ENCODE measurements at regions not wholly inside any gene's neighbourhood (a gene's known extent, or its start where the extent isn't known, plus 50 kb on each side); places are given as distances from the start of the nearest gene placed in this dataset.
"Not testable (repeated sequence)": the region's sequence is repeated elsewhere in the genome, so short reads cannot be mapped to it uniquely, and the experiment has no call there.

DNA sequence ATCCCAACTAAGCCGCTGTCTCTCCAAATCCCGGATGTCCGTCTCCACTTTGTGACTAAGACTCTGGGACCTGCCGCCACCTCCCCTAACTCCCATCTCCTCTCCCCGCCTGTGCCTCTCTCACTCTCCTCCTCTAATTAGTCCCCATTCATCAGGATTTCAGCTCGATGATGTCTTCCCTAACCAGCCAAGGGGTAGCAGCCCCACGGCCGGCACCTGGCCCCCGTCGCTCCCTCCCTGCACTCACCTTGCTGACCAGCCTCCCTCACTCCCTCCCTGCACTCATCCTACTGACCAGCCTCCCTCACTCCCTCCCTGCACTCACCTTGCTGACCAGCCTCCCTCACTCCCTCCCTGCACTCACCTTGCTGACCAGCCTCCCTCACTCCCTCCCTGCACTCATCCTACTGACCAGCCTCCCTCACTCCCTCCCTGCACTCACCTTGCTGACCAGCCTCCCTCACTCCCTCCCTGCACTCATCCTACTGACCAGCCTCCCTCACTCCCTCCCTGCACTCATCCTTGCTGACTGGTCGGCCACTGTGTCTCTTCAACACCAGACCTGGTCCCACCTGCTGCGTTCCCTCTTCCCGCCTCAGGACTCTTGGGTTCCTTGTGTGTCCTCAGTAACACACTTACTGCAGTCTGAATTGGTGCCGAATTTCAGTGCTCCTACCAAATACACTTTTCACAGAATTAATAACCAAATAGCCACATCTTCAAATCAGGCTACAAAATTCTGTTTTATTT is 179.3 kb upstream of the SALL3 start:
- DNase-seq (ENCODE audit: low spot score) = not testable (repeated sequence)

DNA sequence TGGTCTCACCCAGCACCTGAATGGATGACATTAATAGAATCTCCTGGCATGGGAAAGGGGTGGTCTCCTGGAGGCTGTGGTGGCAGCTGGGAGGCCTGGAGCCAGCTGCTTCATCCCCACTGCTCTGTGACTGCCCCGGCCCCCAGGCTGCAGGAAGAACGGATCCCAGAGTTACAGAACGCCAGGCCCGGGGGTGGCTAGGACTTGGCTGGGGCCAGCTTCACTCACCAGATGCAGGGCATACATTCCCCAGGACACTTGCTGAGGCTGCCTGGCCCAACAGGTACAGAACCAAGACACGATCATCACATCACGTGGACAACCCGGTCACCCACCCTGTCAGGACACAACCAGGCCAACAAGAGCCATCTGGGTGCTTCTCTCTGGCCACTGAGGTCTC is 178.6 kb upstream of the SALL3 start:
- no peak for DNase-seq (ENCODE audit: low spot score)

DNA sequence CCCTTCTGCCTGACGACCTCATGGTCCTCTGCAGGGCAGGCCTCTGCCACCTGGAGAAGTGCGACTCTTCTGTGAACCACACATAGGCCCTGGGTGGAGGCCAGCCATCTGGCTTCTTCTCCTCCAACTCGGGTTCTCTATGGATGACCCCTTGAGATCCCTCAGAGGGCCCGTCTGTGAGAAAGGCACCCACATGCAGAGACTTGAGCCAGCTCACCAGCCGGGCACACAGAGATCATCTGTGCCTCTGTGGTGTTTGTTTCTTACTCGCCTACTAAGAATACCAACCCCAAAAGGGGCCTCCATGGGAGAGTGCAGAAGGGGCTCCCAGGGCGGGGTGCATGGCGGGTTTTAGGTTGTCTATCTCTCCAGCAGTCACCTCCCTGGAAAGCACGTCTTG is 176.5 kb upstream of the SALL3 start:
- no peak for DNase-seq (ENCODE audit: low spot score)

DNA sequence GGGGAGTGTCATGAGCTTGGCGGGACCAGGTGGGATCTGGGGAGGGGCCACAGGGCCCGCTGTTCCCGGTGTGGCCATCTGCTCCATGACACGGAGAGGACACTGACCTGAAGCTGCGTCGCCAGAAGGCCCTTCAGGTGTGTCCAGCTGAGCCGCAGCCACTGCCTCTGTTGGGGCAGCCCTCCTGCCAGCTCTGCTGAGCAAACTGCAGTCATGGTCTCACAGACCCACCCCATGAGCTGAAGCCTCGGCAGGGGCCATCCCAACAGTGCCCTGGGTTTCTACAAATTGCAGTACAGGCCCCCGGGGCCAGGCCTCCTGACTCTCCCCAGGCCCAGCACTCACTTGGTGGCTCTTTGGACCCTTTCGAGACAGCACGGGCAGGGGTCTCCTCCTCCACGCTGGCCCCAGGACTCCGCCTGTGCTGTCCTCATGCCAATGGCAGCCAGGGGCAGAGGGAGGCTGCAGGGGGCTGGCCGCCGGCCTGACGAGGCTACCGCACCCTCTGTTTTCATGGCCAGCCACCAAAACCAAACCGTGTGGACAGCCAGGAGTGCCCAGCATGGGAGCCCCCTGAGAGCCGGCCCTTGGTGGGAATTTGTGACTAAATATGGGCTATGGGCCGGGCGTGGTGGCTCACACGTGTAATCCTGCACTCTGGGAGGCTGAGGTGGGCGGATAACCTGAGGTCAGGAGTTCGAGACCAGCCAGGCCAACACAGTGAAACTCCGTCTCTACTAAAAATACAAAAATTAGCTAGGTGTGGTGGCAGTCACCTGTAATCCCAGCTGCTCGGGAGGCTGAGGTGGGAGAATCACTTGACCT is 175.2 kb upstream of the SALL3 start:
- DNase-seq (ENCODE audit: low spot score) = no peak

DNA sequence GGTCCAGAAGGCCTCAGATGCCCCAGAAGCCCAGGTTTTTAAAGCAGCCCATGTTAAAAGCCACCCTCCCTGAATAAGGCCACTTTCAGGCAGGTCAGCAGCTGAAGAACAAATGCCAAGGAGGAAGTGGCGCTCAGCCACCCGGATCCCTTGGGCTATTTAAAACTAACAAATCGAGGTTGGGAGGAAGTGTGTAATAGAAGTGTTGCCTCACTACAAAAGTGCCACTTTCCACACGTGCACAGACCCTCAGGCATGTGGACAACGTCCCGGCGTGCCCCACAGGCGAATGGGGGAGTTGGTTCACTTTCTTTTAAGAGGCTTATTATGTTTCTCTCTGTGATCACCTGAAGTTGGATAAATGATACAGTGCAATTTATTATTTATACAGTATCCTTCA is 173.8 kb upstream of the SALL3 start:
- no peak for DNase-seq (ENCODE audit: low spot score)

DNA sequence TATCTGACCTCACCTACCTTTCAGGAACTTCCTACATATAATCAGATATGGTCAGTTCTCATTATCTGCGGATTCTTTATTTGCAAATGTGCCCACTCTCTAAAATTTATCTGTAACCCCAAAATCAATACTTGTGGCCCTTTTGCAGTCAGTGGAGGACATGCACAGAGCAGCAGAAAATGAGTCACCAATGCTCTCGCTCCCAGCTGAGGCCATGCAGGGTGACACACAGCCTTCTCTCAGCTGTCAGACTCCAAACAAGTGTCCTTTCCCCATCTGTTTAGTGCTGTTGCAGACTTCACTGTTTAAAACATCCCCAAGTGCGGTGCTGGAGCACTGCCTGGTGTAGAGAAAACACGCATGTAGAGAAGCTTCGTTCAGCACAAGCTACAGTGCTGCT is 171.9 kb upstream of the SALL3 start:
- no peak for DNase-seq (ENCODE audit: low spot score)

DNA sequence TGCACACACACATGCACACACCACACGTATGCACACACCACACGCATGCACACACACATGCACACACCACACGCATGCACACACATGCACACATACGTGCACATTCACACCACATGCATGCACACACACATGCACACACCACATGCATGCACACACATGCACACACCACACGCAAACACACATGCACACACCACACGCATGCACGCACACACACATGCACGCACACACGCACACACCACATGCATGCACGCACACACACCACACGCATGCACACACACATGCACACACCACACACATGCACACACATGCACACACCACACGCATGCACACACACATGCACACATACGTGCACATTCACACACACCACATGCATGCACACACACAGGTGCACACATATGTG is 169.8 kb upstream of the SALL3 start:
- no peak for DNase-seq (ENCODE audit: low spot score)

DNA sequence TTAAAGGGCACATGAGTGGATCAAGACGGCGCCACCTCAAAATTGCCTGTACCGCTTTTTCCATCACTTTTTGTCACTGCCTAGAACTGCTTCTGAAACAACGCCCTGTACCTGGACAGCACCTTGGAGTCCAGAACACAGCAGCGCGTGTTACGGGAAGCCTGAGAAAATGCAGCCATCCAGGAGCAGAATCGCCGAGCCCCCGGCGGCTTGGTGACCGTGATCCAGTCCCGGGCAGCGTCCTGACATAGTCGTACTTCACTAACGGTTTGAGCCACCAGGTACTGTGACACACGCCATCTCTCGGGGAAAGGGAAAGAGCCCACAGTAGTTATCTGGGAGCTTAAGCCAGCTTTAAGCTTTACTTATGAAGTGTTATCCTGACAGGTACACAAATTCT is 168.9 kb upstream of the SALL3 start:
- no peak for DNase-seq (ENCODE audit: low spot score)

DNA sequence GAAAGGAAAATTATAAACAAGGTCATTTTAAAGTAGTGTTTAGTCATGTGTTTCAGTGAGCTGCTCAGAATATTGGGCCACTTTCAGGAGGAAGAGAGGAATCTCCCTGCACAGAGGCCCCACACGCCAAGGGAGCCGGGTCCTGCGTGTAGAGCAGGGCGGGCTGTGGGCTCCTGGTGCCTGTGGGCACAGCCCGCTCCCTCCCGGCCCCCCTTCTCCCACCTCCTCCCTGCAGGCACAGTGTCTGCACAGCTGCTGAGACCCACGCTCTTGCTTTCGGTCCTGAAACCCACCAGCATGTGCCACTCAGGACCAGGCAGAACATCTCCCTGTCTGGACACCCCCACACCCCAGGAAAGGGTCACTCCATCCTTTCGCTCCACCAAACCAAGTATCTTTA is 167.6 kb upstream of the SALL3 start:
- no peak for DNase-seq (ENCODE audit: low spot score)

DNA sequence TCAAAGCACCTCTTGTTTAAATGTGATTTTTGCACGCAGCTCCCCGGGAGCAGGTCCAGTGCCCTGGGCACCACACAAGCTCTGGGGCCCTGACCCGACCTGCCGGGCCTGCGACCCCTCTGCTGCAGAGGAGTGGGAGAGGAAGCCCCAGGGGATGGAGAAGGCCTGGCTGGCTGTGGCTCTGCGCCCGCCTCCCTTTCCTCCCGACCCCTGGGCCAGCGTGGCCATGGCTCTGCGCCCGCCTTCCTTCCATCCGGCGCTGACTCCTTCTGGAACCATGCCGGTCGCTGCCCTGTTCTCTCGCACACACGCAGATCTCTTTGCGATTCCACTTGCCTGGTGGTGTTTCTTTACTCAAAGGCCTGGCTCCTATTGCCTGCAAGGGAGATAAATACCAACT is 166.5 kb upstream of the SALL3 start:
- DNase-seq (ENCODE audit: low spot score) = no peak

DNA sequence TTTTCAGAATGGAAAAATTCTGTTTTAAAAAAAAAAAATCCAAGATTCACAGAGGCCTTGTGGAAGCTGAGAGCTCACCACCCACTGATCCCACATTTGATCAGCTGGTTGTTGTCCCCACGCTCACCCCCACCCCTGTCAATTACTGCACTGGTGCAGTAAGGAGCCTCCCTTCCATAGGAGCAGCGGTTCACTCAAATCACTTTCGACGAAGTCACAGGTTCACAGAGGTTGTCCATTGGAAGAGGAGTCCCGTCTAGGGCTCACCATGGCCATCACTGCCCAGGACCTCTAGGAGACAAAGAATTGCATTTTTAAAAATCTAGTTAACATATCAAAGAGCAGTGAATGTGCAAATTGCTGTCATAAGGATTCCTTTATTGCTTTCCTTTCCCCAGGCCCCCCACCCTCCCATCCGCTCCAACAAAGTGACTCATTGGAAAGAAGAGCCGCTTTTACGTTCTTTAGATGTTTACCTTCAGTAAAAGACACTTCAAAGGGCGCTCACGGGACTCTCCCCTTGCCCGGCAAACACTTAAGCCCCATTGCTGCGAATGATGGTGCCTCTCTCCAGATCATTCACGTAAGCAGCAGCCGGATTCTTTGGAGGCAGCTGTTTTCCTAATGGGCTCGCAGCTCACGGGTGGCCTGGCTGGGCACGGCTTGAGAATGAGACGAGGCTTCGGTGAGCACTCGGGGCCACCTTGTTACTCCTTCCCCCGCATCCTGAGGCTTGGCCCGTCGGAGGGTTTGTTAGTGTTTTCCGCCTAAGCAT is 165.5 kb upstream of the SALL3 start:
- DNase-seq (ENCODE audit: low spot score) = no peak

DNA sequence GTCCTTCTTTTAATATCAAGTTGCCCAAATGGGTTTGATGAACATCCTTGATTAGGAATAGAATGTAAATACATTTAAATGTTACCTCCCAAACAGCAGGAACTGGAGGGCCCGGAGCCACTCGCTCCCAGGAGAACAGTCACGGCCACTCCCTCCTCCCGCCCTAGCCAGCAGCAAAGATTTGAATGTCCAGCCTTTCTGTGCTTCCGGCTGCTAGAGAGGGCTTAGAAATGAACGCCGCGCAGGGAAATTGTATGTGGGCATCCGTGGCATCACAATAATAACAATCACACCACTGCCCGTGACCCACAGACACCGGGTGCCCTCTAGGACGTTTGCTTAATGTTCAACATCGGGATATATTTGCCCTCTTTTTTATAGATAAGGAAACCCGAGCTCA is 164.9 kb upstream of the SALL3 start:
- DNase-seq (ENCODE audit: low spot score) = no peak

DNA sequence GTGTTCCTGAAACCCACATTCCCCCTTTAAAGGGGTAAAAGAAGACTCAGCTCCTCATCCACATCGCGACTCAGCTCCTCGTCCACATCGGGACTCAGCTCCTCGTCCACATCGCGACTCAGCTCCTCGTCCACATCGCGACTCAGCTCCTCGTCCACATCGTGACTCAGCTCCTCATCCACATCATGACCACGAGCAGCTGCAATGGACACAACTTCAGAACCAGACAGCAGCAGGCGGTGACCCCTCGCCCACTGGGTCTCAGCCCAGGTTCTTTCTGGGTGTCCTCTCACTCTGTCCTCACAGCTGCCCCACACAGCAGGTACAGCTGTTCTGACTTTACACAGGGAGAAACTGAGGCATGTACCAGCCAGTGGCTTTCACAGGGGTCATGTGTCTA is 163.5 kb upstream of the SALL3 start:
- DNase-seq (ENCODE audit: low spot score) = no peak

DNA sequence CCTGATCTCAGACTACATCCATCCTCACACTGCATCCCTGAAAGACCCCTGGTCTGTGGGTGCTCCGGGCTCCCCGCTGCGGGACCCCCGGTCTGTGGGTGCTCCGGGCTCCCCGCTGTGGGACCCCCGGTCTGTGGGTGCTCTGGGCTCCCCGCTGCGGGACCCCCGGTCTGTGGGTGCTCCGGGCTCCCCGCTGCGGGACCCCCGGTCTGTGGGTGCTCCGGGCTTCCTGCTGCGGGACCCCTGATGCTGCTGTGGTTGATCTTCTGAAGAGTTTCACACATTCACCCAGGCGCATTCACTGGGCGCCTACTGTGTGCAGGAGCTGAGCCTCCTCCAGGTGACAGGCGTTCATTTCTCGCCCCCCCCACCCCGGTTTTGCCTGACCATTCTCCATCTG is 162.7 kb upstream of the SALL3 start:
- no peak for DNase-seq (ENCODE audit: low spot score)

DNA sequence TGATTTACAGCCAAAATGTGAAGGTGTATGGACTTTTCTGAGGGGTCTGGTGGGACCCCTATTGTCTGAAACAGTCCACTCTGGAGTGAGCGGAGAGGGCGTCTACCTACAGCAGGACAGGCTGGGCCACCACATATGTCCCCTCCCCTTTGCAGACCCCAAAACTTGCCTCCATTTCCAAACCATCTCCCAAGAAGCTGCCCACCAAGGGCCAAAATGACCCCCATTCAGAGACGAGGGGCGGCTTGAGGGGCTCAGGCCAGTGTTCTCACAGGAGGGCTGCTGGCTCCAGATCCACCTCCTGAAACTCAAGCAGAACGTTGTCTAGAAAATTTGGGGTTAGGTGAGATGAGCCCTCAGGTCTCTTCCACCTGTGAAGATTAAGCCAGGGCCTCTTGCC is 161.1 kb upstream of the SALL3 start:
- DNase-seq (ENCODE audit: low spot score) = no peak

DNA sequence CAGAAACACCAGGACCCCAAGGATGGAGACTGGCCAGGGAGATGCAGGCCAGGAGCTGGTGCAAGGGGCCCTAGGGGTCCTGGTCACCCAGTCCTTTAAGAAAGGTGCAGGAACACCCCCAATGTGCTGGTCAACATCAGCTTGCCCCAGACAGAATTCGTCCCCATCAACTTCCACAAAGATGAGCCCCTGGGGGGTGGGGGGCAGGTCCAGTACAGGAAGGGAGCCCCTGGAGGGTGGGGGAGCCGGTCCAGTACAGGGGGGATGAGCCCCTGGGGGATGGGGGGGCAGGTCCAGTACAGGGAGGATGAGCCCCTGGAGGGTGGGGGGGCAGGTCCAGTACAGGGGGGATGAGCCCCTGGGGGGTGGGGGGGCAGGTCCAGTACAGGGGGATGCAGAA is 160.7 kb upstream of the SALL3 start:
- DNase-seq (ENCODE audit: low spot score) = no peak

DNA sequence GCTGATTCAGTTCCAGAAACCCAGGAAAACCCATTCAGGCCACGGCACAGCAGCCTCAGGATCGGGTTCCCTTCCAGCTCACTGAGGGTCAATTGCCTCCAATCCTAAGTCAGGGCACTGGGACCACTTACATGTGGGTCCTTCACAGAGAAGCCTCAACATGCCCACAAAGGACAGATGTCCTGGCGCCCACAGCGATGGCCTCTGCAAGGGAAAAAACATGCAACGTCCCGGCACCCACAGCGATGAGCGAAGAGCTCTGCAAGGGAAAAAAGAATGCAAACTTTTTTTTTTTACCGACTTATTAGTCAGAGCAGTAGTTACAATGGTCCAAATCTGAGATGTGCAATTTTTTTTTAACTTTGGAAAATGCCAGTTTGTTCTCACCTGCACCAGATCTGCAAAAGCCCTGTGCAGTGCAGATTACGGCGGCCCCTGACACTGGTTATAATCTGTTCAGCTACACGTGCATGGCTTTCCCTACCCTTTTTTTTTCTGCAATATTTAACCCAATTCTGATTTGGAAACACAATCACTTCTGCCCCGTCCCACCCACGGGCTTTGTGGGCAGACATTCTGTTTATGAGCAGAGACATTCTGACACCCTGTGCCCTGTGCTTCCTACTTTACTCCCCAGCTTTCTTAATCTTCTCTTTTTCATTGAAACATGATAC is 159.3 kb upstream of the SALL3 start:
- DNase-seq (ENCODE audit: low spot score) = no peak

DNA sequence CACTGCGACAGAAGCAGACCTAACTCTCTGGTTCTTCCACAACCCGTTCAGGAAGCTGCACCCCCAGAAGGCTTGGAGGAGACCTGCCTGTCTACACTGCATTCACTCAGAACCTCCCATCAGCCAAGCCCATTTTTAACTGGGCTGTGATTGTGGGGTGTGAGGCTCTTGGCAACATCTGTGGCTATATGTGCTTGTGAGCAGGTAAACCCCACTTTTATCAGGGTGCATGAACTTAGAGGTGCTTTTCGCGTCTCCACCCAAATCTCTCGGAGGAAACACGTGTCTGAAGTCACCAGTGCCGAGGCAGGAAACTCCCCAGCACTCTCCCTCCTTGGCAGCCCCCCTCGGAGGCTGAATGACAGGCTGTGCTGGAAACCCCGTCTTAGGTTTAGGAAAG is 158.2 kb upstream of the SALL3 start:
- no peak for DNase-seq (ENCODE audit: low spot score)

DNA sequence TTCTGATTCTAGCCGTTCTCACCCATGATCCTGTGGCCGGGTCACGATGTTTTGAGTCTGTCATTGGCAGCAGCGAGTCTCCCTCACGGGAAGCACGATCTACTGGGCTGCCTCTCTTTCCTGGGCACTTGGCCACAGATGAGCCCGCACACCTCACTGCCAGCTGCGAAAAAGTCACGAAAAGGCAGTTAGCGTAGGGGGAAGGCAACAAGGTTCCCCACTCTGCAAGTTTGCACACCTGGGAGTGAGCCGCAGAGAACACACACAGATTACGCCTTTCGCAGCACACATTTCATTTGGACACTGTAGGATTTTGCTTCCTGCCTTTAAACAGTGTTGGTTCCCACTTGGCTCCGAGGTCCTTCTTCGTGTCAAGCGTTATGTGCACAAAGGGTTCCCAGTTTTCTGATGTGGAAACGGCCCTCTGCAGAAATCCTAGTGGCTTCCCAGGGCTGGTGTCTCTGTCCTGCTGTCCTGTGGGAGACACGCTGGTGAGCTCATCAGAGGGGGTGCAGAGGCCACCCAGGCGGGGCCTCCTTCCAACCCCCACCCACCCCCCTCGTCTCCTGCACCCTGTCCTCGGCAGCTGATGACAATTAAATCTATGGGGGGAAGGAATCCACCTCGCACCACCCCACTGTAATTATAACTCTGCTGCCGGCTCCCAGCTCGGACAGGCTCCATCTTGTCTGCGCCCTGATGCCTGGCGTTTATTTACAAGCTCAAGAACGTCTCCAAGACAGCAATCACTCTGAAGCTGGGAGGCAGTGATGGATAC is 157.3 kb upstream of the SALL3 start:
- DNase-seq (ENCODE audit: low spot score) = no peak

DNA sequence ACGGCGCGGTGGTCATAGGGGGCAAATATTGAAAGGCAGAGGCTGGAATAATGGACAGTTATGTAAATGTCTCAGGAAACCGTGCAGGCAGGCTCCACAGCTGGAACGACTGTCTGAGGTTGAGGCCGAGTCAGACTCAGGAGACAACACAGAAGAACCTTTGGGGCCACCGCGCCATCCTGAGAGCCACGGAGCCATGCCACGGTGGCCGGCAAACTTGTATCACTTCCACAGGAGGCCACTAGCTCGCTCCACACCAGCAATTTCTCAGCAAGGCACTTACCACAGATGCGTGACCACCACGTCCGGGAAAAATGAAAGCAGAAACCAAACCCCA is 156.7 kb upstream of the SALL3 start:
- DNase-seq (ENCODE audit: low spot score) = no peak

DNA sequence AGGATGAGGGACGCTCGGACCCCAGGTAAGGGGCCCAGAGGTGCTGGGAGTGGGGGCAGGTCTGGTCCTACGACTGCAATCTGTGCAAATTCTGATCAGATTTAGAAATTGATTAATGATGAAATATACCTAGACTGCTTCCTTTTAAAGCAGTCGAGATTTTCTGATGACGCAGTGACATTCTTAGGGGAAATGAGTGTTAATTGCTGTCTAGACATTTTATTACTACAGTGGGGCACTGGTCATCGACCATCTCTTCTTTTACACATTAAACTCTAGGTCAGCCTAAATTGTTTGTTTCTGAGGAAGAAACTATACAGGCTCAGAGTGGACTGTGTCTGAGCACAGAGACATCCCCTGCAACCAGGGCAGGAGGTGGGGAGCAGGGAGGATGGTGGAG is 154.4 kb upstream of the SALL3 start:
- no peak for DNase-seq (ENCODE audit: low spot score)
